ENCODE measurements at regions not wholly inside any gene's neighbourhood (a gene's known extent, or its start where the extent isn't known, plus 50 kb on each side); places are given as distances from the start of the nearest gene placed in this dataset.

DNA sequence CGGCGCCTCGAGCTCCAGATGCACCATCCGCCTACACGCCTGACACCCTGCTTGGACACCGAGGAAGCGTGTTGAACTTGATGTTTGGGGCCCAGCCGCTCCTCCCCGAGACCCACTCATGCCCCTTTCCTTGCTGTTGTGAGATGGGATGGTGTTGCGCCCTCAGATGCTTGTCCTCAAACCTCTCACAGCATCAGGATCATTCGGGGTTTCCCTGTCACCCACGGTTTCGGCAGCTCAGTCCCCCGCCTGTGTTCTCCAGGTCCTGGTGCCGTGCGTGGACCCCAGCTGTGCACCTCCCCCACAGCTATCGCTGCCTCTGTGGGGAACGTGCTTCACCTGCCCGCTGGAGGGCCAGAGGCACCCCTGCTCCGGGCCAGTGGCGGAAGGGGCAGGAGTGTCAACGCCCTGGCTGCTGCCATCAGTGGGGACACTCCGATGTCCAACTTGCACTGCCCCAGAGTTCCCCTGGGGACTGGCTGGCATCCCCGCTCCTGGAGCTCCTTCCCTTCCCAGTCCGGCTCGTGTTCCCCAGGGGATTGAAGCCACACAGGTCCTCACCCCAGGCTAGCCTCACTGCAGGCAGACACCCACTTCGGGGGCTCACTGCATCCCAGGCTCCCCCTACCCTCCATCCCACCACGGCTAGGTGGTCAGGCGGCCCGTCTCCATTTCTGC is 82.3 kb upstream of the ADRA2C start:
- no peak for DNase-seq (ENCODE audit: low spot score)

GRCh38 chr4:3683077-3683743 is 83.0 kb upstream of the ADRA2C start:
- no peak for DNase-seq (ENCODE audit: low spot score)

GRCh38 chr4:3682236-3683076 is 83.7 kb upstream of the ADRA2C start:
- no peak for DNase-seq (ENCODE audit: low spot score)

DNA sequence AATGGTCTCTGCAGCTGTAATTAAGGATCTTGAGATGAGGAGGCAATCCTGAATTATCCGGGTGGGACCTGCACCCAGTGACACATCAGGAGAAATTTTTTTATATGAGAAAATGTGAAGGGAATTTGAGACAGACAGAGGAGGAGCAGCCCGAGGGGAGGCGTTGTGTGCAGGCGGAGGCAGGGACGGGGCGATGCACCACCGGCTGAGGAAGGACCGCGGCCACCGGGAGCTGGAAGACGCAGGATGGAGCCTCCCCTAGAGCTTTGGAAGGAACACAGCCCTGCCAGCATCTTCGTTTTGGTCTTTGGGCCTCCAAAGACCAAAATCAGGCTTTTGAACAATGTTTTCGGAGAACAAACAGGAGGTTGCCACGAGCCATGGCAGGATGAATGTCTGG is 85.0 kb upstream of the ADRA2C start:
- DNase-seq (ENCODE audit: low spot score): no peak

DNA sequence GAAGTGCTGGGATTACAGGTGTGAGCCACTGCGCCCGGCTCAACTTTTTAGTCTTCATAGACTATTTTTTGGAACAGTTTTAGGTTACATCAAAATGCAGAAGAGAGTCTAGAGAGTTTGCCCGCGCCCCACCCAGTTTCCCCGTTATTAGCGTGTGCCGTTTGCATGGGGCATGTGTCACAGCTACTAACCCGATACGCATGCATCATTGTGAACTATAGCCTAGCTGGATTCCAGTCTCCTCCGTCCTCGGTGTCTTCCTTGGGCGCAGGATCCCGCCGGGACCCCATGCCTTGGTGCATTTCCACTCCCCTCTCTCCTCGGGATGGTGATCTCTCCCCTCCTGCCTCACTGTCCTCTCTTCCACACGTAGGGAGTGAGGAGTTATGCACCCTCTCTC is 85.5 kb upstream of the ADRA2C start:
- no peak for DNase-seq (ENCODE audit: low spot score)

GRCh38 chr4:3679851-3680311 is 86.3 kb upstream of the ADRA2C start:
- no peak for DNase-seq (ENCODE audit: low spot score)

GRCh38 chr4:3679071-3679825 is 86.9 kb upstream of the ADRA2C start:
- no peak for DNase-seq (ENCODE audit: low spot score)

GRCh38 chr4:3677748-3678070 is 88.5 kb upstream of the ADRA2C start:
- DNase-seq (ENCODE audit: low spot score): no peak

DNA sequence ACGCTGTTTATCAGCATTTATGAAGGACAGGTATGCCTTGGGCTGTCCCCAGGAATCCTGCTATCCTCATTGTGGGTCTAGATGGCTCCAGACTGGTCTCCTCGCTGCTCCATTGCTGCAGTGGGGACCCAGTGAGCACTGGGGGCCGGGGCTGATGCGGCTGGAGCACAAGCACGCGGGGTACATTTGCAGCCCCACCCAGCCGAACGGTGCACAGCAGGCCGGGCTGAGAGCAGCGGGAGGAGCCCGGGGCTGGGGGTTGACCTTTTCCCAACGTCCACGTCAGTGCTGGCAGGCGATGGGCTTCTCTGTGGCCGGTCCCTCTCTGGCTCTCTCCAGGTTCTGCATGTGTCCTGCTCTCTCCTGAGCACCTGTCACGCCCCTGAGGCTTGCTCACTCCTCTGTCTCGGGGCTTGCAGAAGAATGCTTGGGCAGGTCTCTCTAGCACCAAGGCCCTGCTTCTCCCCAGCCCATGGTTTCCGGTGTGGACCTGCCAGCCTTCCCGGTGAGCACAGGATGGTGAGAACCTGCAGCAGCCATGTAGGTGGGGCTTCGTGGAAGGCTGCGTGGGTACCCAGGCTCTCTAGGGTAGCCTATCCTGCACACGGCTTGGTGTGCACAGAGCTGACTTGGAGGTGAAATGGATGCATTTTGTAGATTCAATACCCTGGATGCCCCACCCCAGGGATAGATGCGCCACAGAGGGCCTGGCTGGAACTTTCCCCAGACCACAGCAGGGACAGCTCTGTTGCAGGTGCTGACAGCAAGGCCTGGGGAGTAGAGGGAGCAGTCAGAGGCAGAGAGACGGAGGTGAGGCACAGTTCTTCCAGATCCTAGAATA is 89.1 kb upstream of the ADRA2C start:
- no peak for DNase-seq (ENCODE audit: low spot score)

DNA sequence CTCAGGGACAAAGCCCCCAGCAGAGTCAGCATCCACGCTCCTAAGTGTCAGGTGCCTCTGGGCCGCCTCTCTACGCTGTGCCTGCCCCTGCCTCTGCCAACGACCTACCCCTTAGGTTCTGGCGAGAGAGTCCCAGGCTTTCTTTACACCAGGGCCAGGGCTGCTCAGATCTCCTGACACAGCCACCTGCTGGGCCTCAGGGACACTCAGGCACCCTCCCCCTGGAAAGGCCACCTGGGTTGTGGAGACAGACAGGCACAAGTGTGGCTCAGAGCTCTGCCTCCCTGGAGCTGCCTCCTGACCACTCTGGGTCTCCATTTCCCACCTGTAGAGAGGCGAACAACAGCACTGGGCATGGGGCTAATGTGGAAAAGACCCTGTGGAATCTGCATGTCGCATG is 90.0 kb upstream of the ADRA2C start:
- DNase-seq (ENCODE audit: low spot score): no peak

DNA sequence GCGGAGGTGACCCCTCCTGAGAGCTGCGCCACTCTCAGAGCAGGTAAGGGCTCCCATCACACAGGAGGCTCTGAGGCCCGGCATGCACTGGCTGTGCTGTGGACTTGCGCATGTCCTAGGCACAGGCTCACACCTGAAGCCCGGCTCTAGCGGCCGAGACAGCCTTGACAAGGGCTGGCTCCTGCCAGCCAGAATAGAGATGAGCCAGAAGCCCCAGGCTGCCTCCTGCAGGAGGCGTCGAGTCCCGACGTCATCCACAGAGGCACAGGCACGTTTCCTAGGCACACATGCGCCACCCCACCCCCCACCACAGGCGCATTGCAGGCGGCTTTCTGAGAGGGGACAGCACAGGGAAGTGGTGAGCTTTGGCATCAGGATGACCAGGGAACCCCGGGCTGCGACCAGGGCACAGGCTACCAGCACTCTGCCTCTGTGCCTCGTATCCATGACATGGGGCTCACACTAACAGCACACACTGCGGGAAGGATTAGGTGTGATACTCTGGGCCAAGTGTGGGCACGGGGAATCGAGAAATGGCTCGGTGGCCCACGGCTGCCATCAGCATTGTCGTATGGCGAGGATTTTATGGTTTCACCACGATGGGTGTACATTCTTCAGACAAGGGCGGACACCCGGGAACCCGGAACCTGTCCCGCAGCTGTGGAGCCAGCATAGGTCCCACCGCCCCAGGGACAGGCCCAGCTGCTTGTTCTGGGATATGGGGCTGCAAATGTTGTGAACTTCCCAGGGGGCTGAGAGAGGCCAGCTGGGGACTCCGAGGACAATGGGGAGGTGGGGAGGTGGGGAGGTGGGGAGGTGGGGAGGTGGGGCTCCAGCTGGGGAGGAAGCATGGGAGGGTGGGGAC is 90.7 kb upstream of the ADRA2C start:
- DNase-seq (ENCODE audit: low spot score): no peak

GRCh38 chr4:3674479-3674851 is 91.7 kb upstream of the ADRA2C start:
- DNase-seq (ENCODE audit: low spot score): no peak

GRCh38 chr4:3673716-3674478 is 92.3 kb upstream of the ADRA2C start:
- DNase-seq (ENCODE audit: low spot score): no peak

- no peak for DNase-seq (ENCODE audit: low spot score)
These were observed 93.0 kb upstream of the ADRA2C start for GRCh38 chr4:3673176-3673575.

DNA sequence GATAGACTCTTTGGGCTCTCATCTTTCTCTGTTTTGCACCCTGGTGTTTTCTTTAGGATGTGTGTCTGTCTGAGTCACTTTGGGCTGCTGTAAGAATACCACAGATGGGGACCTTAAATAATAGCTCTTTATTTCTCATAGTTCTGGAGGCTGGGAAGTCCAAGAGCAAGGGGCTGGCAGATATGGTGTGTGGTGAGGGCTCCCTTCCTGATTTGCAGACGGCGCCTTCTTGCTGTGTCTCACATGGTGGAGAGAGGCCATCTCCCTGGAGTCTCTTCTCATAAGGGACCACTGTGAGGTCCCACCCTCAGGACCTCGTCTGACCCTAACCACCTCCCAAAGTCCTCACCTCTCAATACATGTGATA is 93.7 kb upstream of the ADRA2C start:
- no peak for DNase-seq (ENCODE audit: low spot score)

GRCh38 chr4:3671571-3672464 is 94.4 kb upstream of the ADRA2C start:
- no peak for DNase-seq (ENCODE audit: low spot score)

GRCh38 chr4:3670521-3671519 is 95.4 kb upstream of the ADRA2C start:
- no peak for DNase-seq (ENCODE audit: low spot score)

DNA sequence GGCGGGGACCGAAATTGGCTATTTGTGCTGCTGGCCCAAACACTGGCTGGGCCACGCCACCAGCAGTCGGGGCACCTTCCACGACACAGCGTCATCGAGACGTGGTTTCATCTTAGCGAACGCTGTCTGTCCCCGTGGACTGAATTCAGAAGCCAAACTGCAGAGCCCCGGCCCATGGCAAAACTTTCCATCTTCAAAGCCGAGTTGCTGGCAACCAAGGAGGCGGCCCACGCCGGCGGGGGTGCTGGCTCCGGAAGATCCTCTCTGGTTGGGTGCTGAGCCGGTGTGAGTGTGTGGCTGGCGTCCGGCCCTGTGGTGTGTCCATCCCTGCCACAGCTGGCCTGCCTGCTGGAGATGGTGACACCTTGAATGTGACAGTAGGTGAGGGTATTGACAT is 96.6 kb upstream of the ADRA2C start:
- no peak for DNase-seq (ENCODE audit: low spot score)
